ENCODE measurements at regions not wholly inside any gene's neighbourhood (a gene's known extent, or its start where the extent isn't known, plus 50 kb on each side); places are given as distances from the start of the nearest gene placed in this dataset.
"Not testable (repeated sequence)": the region's sequence is repeated elsewhere in the genome, so short reads cannot be mapped to it uniquely, and the experiment has no call there.

GRCh38 chr11:105429096-105429910 lies 180.6 kb upstream of the GRIA4 start:
- no peak for DNase-seq (ENCODE audit: low spot score)

- no peak for DNase-seq (ENCODE audit: low spot score)
Observed at GRCh38 chr11:105407101-105407500, 202.8 kb upstream of the GRIA4 start.

- no peak for DNase-seq (ENCODE audit: low spot score)
Observed at GRCh38 chr11:105401269-105401809, 208.5 kb upstream of the GRIA4 start.

DNA sequence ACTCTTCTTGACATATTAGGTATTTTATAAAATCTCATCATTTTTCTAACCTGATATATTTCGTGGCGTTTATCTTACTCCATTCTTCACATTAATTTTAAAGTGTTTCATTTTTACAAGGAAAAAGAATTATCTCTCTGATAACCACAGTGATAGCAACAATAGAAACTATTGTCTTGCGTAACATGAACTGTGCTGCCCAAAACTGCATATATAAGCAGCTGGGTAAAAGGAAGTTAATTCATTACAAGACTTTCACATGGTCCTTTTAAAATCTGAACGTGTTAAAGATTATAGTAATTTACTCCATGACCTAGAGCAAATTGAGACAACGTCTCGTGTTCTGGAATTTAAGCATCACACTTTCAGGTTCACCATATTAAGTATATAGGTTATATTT lies 210.4 kb upstream of the GRIA4 start:
- DNase-seq (ENCODE audit: low spot score) = no peak

DNA sequence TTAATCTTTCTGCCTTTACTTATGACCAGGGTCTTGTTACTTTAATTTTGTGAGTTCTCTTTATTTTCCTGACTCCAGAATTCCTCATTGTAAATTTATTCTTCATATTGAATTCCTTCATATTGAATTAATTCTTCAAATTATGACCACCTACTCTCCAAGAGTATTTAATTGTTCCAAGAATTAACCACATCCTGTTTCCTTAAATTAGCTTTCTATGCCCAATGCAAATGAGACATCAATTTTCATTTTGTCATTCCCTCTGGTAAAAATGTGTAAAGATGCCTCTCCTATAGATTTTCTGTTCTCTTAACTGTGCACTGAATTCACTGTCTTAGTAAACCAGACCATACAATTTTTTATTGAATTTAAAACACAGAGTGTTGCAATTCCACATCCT lies 211.2 kb upstream of the GRIA4 start:
- no peak for DNase-seq (ENCODE audit: low spot score)

- no peak for DNase-seq (ENCODE audit: low spot score)
Observed at GRCh38 chr11:105393326-105393725, 216.5 kb upstream of the GRIA4 start.

GRCh38 chr11:105392556-105392955 lies 217.3 kb upstream of the GRIA4 start:
- DNase-seq (ENCODE audit: low spot score) = no peak

- DNase-seq (ENCODE audit: low spot score) = no peak
Observed at GRCh38 chr11:105389952-105390351, 219.9 kb upstream of the GRIA4 start.

- DNase-seq (ENCODE audit: low spot score) = no peak
Observed at GRCh38 chr11:105388006-105388405, 221.9 kb upstream of the GRIA4 start.

- DNase-seq (ENCODE audit: low spot score) = no peak
Observed at GRCh38 chr11:105381941-105382340, 227.9 kb upstream of the GRIA4 start.

DNA sequence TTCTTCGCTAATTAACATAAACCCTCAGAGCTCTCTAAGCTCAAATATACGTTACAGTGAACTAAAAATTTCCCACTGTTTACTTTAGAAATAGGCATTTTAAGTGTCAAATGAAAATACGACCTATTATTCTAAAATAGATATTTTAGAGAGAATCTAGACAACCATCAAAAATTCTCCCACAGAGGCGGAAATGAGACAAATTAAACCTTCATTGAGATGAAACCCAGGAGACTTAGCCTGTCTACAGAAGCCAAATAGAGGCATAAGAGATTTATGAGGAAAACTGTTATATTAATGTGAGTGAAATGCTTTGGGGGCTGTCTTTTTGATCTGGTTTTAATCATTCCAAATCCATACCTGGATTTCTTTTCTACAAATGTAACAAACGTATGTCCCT lies 232.0 kb upstream of the GRIA4 start:
- no peak for DNase-seq (ENCODE audit: low spot score)

GRCh38 chr11:105372206-105372605 lies 232.6 kb upstream of the CARD18 start:
- DNase-seq (ENCODE audit: low spot score) = peak; percentile 33

DNA sequence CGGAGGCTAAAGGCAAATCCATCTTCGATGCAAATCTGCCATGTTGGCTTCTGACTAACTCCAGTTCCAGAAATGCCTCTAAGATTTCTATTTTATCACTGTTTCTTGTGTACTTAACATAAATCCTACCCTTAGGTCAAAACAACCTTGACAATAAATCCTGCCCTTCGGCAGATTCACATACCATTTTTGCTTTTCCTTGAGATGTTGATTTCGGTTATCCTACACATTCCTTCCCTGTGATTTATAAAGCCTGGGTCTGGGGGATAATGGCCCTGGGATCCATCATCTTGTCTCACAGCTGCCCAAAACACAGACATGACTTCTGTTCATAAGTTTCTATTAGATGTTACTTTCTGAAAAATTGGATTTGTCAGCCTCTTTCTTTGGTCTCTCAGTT lies 231.7 kb upstream of the CARD18 start:
- no peak for DNase-seq (ENCODE audit: low spot score)

DNA sequence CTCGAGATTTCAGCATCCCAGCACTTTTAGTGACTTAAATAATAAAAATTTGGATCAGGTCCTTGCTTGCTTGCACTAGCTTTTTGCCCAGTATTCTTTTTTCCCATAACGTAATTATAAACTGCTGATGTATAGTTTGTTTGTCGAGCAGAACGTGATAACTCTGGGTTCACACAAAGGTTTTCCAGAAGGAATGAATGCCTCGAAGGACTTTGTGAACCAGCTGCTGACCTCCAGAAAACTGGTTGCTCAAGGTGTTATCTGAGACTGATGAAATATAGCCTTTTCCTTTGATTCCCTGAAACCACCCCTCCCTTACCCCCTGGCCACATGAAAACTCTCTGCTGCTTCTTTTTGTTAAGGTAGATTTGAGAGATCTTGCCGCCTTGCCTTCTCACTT lies 229.1 kb upstream of the CARD18 start:
- DNase-seq (ENCODE audit: low spot score) = no peak

DNA sequence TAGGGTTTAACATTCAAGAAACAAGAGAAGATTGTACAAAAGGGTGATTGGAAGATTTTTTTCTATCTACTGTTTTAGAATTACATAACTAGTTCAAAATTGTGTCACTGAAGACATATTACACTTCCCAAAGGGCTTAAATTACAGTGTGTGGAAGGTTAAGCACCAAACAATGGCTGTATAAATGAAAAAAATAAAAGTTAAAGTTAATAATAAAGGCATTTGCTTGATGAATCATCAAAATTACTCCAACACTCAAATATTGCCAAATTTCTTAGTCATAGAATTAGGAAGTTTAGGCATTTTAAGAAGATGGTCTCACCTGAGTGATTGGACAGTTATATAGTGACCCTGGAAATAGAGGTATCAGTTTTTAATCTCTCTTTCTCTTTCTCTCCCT lies 227.6 kb upstream of the CARD18 start:
- no peak for DNase-seq (ENCODE audit: low spot score)

DNA sequence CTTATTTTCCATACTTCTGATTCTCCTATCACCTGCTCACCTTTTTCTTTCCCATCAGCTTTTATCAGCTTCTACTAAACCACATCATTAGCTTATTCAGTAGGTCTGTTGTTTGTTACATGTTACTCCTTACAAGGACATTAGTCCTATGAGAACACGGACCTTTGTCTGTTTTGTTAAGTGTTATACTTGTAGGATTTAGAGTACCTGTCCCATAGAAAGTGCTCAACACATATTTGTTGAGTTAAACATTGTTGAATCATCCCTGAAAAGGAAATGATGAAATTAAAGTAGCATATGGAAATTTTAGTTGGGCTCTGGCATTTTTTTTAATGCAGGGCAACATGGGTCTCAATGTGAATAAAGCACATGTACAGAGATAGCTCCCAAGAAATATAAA lies 222.1 kb upstream of the CARD18 start:
- no peak for DNase-seq (ENCODE audit: low spot score)

DNA sequence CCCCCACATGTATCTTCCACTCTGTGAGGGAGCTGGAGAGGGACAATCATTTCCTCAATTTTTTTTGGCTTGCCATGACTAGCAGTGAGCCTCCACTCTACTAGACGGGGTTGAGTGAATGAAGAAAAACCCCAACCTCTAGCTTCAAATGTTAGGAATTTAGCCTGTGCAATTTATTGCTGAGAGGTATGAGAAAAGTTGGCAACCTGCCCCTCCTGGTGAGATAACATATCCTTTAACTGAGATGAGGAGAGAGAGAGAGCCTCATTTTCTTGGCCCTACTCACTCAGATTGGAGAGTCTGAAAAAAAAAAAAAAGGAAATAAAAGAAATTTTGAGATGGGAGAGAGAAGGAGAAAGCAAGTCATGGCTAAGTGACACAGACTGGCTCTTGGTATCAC lies 218.2 kb upstream of the CARD18 start:
- DNase-seq (ENCODE audit: low spot score) = no peak

DNA sequence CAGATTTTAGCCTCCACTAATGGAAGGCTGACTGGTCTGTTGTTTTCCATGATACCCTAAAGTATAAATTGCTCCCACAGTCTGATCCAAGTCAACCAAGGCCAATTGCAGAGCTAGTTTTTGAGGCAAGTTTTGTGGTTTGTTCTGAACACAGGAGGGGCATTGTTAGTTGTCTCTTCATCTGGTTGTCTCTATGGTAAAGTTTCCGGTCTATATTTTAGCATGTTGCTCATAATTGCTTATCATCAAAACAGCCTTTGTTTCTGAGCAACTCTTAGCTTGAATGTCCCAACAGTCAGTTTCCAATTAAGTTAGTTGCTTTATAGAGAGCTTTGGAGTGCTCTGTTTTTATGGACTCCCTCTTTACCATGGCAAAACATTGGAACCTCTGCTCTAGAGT lies 217.6 kb upstream of the CARD18 start:
- DNase-seq (ENCODE audit: low spot score) = no peak

DNA sequence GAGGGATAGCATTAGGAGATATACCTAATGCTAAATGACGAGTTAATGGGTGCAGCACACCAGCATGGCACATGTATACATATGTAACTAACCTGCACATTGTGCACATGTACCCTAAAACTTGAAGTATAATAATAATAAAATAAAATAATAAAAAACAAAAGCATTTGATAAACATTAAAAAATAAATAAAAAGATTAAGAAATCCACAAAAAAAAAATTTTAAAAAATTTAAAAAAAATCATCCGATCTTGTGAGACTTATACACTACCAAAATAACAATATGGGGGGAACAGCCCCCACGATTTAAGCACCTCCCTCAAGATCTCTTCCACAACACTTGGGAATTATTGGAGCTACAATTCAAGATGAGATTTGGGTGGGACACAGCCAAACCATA lies 210.3 kb upstream of the CARD18 start:
- DNase-seq (ENCODE audit: low spot score) = not testable (repeated sequence)

GRCh38 chr11:105344938-105345337 lies 205.4 kb upstream of the CARD18 start:
- no peak for DNase-seq (ENCODE audit: low spot score)

DNA sequence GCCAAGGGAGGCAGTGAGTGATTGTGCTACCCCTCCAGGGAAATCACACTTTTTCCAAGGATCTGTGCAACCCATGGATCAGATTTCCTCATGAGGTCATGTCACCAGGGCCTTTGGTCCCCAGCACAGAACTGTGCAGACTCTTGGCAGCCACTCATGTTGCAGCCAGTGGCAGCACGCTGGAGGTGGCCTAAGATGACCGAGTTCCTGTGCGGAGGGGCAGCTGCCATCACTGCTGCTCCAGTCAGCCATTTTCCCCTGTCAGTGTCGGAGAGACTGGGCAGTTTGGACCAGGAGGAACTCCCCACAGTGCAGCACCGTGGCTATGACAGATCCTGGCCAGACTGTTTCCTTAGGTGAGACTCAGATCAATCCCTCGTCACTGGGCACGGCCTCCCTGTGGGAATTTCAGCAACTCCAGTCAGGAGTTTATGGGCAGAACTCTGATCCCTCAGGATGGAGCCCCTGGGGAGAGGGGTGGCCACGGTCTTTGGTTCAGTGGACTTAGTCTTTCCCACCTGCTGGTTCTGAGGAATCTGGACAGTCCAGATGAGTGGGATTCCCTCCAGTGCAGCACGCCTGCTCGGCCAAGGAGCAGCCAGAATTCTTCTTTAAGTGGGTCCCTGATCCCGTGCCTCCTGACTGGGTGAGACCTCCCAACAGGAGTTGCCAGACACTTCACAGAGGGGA lies 194.6 kb upstream of the CARD18 start:
- no peak for DNase-seq (ENCODE audit: low spot score)

DNA sequence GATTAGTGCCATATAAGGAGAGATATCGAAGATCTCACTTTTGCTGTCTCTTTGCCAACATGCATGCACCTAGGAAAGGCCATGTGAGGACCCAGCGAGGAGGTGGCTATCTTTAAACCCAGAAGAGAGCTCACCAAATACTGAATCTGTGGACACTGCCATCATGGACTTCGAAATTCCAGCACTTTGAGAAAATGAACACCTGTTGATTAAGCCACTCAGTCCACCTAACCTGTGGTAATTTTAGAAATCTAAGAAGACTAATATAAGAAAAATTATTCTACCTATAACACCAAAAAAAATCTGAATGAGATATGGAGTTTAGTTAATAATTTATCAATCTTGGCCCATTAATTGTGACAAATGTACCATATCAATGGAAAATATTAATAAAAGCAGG lies 193.6 kb upstream of the CARD18 start:
- DNase-seq (ENCODE audit: low spot score) = no peak

DNA sequence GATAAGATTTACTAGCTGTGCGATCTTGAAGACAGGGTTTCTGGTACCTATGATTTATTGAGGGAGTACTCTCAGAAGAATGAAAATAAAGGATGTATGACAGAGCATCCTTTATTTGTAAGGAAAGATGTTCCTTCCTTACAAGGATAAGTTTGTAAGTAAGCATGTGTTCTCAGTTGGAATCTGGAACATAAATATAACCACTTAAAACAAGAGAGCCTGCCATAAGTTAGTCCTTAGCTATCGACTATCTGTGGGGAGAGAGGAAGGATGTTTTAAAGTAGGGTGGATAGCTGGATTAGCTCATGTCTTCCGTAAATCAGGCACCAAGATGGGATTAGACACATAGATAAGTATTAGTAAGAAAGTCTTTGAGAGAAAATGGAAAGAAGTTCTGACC lies 192.6 kb upstream of the CARD18 start:
- no peak for DNase-seq (ENCODE audit: low spot score)

- no peak for DNase-seq (ENCODE audit: low spot score)
Observed at GRCh38 chr11:105328061-105328460, 188.5 kb upstream of the CARD18 start.

Measured in kidney capillary endothelial cell (primary cell).